Activated CD8-positive, alpha-beta memory T cell treated with anti-CD3 and anti-CD28 coated beads, Interleukin-2, amount 50 U/mL, for 48 hours (primary cell): ENCODE measurements at regions not wholly inside any gene's neighbourhood (a gene's known extent, or its start where the extent isn't known, plus 50 kb on each side); places are given as distances from the start of the nearest gene placed in this dataset.

Source experiments
- DNase-seq: peaks from one replicate; pipeline ENCODE4 v3.0.0-alpha.2; 2020

DNA sequence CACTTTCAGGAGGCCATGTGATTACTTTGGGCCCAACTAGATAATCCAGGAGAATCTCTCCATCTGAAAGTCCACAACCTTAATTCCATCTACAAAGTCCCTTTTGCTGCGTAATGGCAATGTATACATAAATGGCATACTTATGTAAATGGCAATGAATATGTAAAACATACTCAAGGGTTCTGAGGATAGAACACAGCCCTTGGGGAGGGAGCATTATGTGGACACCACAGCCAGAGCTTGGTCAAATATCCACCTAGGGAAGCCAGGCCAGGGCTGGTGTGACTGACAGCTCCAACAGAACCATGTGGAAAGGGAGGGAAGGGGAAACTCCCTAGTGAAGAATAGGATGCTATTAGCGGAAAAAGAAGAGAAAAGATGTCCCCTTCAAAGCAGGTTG lies 496.2 kb downstream of the COG6 start:
- DNase-seq: no peak

DNA sequence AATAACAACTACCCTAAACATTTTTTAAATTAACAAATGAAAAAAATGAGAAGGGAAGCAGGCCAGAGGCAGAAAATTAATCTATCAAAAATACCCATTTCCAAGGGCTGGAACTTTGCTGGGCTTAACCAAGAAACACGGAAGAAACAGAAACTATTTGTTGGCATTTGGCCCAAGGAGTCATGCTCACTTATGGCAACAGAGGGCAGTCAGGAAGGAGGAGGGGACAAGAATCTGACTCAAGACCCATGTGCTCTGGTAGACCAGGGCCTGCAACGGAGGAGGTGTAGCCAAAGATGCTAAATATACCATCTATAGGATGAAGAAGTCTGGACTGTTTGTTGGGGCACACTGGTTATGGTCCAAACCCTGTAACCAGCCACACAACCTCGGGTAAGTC lies 496.7 kb downstream of the COG6 start:
- DNase-seq: no peak

DNA sequence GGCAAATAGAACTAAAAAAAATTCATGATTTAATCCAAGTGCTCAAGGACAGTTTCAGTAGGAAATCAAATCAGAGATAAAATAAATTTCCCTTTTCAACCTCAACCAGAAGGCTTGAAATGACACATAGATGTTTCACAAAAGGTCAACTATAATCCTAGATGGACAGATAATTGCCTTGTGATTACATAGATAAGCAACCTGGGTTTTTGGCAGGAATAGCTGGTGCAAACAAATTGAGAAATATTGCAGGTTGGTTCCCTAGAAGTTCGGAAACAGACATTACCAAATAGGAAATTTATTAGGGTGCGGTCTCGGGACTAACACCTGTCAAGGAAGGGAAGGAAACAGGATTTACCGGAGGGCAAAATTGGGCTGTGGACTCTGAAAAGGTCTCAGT lies 497.5 kb downstream of the COG6 start:
- no peak for DNase-seq

DNA sequence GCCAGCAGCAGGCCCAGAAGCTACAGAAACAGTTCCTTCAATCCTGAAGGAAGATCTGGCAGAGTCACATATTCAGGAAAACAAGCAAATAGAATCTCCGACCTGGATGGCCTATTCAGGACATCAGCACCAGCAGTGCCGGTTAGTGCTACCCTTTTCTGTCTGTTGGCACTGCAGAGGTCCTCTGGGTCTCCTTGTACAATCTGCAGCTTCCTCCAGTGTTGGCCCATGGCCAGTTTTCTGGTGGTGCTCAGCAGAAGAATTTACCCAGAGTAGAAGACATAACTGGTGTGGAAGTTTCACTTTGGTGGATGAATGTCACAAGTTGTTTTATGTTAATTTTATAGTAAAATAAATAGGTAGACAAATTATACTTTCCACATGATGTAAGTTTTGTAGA lies 498.1 kb downstream of the COG6 start:
- no peak for DNase-seq

DNA sequence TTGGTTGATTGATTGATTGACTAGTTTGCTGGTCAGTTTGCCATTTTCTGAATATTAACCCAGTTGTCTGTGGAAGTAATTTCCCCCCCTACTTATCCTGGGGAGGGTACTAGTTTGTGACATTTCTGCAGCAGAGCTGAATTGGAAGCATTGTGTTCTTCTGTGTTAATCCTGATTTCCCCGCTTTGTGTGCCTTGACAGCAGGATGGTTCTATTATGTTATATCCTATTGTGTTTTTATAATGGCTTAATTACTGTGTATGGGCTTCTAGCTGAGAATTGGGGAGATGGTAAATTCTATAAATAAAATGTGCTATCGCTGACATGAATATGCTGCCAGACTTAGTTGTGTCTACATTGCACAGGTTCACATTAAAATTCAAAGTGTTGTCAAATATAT lies 499.7 kb downstream of the COG6 start:
- DNase-seq: no peak

DNA sequence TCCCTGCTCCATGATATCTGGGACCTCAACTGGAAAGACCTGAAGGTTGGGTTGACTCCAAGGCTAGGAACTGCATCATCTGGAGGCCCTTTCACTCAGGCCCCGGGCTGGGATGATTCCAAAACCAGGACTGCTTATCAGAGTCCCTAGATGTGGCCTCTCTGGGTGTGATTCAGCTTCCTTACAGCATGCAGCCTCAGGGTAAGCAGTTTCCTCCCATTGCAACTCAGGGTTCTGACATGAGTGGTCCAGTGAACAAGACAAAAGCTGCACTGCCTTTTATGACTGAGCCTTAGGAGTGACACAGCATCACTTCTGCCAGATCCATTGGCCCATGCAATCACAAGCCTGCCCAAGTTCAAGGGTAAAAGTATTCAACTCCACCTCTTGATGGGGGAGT lies 502.8 kb downstream of the COG6 start:
- DNase-seq: no peak

DNA sequence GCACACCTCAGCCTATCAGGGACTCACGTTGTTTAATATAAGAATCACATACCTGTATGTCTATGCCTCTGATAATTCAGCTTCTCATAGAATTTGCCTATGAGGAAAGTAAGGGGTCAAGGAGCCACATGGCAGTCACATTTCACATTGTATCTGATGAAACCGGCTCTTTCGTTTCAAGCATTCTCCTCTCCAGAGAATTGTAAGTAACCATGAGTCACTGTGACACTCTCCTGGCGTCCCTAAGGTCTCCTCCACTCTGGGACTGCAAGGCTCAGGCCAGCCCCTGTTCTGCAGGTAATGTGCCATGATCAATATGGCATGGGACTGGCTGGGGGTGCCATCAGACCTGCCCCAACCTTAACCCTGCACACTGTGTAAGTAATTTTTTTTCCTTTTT lies 503.3 kb downstream of the COG6 start:
- no peak for DNase-seq

DNA sequence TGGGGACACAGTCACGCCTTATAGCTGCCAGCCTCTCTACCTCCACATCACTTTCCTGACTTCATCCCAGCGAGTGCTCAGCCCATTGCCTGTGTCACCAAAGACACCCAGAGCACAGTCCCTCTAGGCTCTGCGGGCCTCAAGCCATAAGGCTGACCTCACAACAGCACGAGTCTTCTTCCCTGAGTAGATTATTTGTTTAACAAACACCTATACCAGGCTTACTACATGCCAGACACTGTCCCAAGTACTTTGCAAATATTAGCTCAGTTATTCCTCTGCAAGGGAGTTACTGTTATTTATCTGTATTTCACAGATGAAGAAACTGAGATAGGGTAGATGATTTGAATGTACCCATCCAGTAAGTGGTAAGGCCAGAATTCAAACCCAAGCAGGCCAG lies 504.3 kb downstream of the COG6 start:
- no peak for DNase-seq

DNA sequence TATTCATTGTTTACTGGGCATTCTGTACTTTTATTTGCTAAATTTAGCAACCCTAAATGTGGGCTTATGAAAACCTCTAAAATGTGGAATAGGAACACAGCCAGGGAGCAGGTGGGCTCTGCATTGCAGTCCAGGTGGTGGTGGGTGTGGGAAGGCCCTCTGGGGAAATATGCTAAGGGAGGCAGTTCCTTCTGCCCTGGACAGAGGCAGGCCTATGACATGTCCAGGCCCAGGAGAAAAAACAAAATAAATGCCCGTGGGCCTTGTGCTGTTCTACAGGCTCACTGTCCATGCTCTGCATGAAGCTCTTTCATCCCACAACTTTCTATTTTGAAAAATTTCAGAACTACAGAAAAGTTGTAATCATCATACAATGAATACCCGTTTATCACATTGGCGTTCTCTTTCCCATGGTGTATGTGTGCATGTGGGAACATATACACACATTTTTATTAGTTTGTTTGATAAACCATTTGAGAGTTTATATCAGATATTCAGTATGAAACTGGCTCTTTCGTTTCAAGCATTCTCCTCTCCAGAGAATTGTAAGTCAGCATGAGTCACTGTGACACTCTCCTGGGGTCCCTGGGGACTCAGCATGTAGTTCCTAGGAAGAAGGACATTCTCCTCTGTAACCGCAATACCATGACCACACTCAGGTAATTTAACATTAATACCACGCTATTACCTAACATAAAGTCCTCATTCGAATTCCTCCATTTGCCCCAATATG lies 505.3 kb downstream of the COG6 start:
- no peak for DNase-seq

DNA sequence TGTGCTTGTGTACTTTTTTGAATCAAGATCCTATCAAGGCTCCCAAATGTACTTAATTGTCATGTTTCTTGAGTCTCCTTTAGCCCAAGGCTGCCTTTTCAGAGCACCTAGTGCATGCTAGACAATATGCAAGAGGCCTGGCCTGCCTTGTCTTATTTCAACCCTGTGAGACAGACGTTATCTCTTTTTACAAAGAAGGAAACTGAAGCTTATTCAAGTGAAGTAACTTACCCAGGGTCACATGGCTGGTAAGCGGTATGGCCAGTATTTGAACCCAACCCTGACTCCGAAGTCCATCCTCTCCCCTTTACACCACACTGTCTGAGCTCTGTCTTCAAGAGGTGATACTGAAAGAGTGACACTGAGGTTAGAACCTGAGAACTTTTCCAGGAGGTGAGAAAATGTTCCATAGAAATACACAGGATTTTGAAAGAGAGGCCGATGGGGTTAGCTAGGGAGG lies 505.1 kb downstream of the FOXO1 start:
- no peak for DNase-seq

DNA sequence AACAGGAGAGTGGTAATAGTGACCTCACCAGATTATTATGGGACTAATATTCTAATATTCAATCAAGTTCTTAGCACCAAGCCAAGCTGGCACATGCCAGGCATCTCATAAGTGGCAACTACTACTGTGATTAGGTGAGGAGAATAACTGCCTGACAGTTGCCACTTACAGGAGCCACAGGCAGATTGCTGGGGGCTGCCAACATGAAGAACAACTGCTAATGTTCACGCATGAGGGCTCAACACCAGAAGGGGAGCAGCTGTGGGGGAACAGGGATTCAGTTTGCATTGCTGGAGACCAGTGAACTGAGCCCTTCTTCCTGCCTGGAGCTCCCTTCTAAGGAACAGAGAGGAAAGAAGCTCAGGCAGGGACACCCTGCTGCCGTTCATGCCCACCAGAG lies 504.5 kb downstream of the FOXO1 start:
- no peak for DNase-seq

DNA sequence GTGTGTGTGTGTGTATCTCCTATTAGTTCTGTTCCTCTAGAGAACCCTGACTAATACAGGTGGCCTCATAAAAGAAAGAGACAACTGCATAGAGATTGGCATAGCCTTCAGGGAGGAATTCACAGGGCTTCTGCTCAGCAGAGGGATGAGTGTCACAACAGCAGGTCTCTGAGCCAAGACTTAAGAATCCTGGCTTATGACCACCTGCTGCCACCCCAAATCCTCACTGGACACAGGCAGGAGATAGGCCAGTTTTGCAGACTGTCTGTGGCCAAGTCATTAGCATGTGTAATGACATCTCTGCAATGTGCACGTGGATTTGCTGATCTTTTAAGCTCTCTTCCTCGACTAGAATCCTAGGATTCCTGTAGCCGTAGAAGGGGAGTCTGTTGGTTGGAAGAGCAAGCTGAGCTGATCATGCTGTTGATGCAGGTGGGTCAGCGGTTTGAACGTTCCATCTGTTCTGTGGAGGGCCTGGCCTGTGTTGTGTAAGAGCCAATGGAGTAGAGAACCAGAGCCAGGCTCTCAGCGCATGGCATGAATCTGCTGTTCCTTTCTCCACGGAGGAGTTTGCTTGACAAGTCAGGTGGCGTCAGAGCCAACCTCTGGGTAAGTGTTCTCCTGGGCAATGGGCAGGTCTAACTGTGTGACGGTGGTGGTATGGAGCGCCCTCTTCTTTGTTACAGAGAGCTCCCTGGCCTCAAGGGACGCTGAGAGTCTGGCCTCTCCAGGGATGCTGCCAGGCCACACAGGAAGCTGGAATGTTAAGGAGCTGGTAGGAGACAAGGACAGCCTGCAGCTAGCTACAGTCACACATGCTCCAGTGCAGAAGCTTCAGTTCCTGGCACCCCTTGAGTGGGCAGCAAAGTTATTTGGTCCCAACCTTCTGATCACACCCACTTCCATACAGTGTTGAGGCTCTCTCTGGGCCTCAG lies 503.1 kb downstream of the FOXO1 start:
- DNase-seq: no peak

DNA sequence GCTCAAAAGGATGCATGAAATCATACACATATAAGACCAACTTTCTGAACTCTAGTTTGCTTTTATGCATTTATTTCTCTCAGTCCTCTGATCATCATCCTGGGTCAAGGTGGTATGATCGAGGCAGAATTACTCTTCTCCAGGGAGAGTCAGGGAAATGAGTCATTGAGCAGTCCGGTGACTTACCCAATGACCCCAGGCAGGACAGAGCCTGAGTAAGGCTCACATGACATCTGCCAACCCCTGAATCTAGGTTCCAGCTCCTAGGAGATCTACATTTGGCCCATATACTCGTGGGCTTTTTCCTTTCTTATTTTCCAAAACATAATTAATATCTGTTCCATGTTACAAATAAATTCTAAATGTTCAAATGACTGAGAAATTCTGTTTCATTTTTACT lies 502.3 kb downstream of the FOXO1 start:
- DNase-seq: no peak

DNA sequence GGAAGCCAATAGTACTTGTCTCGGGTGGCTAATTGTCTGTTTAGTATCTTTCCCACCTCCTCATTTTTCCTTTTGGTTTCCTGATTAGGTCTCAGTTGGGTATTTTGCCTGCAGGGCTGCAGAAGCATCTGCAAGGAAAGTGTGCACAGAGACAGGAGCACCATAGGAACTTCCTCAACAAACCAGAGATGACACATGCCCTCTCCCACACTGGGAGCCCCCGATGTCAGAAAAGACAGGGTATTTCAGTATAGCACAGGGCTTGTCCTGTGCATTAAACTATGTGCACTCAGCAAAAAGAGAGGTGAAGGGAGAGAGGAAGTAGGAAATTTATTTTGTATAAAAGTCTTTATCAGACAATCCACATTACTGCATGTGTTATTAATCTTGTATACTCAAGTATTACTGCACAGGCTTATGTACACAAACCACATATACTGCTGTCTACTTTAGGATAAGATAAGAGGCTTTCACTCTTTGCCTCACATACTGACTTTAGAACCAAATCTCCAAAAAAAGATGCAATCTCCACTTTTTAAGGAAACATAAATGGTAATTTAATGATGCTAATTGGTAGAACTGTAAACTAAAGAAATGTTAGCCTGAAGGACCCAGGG lies 501.0 kb downstream of the FOXO1 start:
- DNase-seq: no peak

DNA sequence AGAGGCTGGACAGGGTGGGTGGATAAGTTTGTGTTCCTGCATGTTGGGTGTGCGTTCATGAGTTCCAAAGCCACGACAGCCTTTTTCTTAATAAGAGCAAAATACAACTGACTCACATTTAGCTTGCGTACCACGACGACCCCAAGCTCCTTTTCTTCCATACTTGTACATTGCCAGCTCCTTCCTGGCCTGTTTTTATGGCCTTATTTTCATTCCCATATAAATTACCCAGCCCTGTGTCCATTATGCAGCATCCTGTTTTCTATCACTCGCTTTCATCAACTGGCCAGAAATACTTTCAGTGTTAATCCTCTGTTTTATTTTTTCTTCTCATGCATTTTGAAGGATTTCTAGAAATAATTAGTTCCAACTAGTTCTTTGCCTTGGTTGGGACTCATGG lies 499.1 kb downstream of the FOXO1 start:
- no peak for DNase-seq

DNA sequence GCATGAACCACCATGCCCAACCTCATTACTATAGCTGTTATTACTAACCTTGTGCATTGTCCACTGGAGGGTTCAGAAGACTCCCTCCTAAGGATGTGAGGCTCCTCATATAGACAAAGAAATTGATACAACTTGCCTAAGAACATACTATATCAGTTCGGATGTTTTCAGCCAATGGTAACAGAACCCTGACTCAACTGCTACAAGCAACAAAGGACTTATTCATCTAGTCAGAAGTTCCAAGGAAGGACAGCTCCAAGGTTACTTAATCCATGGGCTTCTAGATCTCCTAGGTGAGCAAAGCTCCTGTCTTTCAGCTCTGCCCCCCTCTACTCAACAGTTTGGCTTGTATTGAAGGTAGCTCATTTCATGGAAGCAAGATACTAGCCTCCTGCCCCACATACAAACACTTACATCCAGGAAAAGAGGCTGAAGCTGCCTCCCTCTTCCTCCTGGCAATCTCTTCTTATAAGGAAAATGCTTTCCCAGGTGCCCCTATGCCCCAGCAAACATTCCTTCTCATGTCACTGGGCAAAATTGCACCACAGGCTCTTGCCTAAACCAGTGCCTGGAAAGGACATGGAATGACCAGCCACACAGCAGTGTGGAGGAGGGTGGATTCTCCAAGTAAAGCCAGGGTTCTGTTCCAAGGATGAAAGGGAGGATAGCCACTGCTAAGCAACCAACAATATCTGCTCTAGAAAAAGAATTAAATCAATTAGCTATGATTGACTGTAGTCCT lies 497.8 kb downstream of the FOXO1 start:
- no peak for DNase-seq

DNA sequence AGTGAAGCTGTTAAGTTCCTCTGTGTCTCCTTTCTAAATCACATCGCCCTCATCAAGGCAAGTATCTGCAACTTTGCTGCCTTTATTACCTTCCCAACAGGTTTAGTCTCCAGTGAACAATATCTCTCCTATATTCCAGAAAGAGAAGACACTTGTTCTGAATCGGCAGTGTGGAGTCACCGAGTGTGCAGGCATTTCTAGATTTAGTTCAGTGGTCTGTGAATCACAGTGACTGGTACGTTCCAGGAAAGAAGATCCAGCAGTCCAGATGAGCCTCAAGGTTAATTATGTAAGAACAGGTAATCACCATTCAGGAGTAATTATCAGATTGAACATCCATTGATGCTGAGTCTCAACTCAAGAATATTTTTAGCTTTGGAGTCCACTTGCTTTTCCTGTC lies 497.0 kb downstream of the FOXO1 start:
- DNase-seq: no peak

DNA sequence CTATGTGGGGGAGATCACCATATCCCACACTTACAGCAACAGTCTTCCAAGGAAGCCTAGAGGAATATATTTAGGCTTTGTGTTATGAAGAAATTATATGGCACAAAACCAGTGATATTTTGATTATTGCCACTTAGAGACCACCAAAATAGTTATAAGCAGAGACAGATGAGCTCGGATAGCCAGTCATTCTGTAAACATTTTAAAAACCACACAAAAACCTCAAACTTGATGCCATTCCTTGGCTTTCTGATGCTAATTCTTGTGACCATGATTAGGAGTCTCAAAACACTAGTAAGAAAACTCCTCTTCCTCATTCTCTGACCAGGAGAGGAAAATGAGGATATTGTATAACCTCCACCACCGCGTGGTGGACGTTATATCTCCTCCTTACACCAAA lies 496.4 kb downstream of the FOXO1 start:
- no peak for DNase-seq

DNA sequence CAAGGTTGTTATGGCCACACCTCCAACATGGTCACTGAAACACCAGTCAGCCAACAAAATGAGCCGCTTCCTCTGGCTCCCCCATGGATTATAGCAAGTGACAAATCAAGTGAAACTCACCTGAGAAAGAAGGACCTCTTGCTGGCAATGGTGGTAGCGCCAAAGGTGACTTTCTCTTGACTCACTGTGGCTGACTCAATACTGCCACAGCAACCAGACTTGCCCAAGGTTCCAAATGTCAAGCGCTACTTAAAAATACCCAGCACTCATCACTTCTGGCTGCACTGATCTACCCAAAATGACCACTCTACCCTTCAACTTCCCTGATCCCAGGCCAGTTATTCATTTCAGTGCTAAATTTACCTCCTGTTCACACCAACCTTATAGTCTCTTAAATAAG lies 495.5 kb downstream of the FOXO1 start:
- no peak for DNase-seq

DNA sequence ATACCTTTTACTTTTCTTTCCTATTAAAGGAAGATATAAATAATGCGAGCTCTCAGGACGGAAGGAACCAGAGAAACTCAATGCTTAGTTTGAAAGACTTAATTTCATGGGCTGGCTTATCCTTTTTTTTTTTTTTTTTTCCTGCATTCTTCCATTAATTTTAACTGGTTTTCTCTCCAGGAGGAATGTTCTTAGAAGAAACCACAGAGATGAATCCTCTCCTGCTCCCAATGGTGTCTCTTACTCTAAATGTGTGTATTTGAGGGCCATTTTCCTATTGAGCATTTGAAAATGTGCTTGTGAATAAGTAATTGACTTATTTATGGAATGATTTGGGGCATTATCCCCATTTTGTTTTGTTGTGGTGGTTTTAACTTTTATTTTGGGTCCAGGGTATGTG lies 494.9 kb downstream of the FOXO1 start:
- no peak for DNase-seq

DNA sequence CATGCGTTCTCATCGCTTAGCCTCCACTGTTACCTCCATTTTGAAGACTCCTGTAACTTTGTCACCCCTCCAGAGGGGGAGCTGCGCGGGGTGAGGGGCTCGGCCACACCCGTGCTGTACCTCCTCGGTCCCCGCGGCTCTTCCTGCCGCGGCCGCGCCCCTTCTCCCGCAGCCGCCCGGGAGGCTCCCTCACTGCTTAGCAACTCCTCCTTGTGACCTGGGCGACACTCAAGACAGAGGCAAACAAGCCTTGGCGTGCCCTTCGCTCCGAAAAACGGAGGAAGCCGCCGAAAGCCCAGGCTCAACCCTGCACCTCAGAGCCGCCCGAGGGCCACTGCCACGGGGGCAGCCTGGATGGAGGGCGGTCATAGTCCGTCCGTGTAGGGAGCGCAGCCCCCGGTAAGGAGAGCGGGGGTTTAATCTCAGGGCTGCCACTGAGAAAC lies 494.3 kb downstream of the FOXO1 start:
- DNase-seq: no peak

DNA sequence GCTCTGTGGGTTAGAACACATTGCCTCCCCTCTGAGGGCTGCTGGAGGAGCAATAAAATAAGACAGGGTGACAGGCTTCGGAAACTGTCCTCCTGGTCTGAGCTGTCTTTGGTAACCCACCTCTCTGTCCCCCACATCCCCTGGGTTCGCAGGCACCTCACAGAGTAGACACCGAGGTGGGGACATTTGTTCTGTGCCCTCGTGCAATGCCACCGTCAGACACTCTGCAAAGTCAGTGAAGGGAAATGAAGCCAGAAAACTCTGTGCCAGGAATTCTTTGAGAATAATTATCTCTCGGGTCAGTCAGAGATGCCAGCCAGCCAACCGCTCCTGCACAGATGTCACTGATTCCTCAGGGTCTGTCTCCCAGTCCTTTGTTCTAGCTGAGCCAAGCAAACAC lies 493.6 kb downstream of the FOXO1 start:
- no peak for DNase-seq

DNA sequence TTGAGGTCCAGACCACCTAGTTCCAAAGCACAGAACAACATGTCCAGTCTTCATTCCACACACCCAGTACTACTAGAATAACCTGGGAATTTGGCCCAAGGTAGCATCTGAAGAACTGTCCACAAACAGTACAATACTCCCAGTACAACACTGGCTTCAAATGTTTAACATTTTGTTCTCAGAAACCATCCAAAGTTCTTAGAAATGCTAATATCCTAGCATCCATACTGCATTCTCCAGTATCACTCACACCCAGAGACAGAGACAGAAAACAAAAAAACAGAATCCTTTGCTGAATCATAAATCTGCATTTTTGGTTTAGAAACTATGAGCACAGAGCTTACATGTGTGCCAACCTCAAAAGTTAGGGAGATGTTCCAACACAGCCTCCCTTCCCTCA lies 490.8 kb downstream of the FOXO1 start:
- DNase-seq: no peak
